Ovary (tissue), 7 donors: ENCODE measurements at regions not wholly inside any gene's neighbourhood (a gene's known extent, or its start where the extent isn't known, plus 50 kb on each side); places are given as distances from the start of the nearest gene placed in this dataset.

ENCODE experiments used
- DNase-seq, 5 donors: peaks; one replicate each; pipeline ENCODE4 v3.0.0-alpha.2; 2019 to 2020
- H3K27ac ChIP-seq, 2 donors: fragments of 200-600 bp; one replicate each; pipeline versions ENCODE4 v1.5.1 to v1.8.0; 2019 to 2022
- H3K27me3 ChIP-seq: fragments of 200-600 bp; one replicate; pipeline ENCODE4 v1.8.0; 2022
- H3K36me3 ChIP-seq: fragments of 200-600 bp; sonication (generic); one replicate; pipeline ENCODE4 v1.5.1; 2019
- H3K4me1 ChIP-seq: one replicate; pipeline ENCODE4 v1.8.1; 2013; ENCODE audit warnings: mild to moderate bottlenecking, moderate library complexity; ENCODE audit not compliant: insufficient read depth
- H3K4me3 ChIP-seq: fragments of 200-600 bp; sonication (generic); one replicate; pipeline ENCODE4 v1.5.1; 2017
- H3K9me3 ChIP-seq, 2 donors: fragments of 200-600 bp in 1 of 2; sonication (generic) in 1 of 2; one replicate each; pipeline versions ENCODE4 v1.5.1 to v1.8.1; 2013 to 2019; ENCODE audit warnings: mild to moderate bottlenecking in 1 of 2, moderate library complexity in 1 of 2
- EP300 ChIP-seq: sonication (generic); formaldehyde crosslinking; IDR thresholded peaks from one replicate; pipeline ENCODE4 v1.6.1; 2017; ENCODE audit warnings: antibody characterized with exemption
- POLR2A ChIP-seq: fragments of 450-650 bp; IDR thresholded peaks from one replicate; pipeline ENCODE4 v1.6.1; 2017; ENCODE audit warnings: antibody characterized with exemption, mild to moderate bottlenecking, moderate library complexity
- WGBS, 3 donors: extraction: QIAGEN DNeasy Blood & Tissue Kit in 1 of 3; methylation state at CpG; one replicate each; pipeline versions ENCODE4 v1.1.5 to v1.1.7; 2013 to 2017; 5-methylcytosine and 5-hydroxymethylcytosine counted together
- intact Hi-C, 4 donors: fragments of 100-400 bp; cut with DNase I; formaldehyde crosslinking; loops; one replicate each; pipeline versions ENCODE4 v1.11.0 to v1.15.1; 2022 to 2023
- TF ChIP-seq, protein P1 (sequence below), 3 donors: fragments of 450-650 bp in 2 of 3; fragments of 200-600 bp in 1 of 3; IDR thresholded peaks; one replicate each; pipeline versions ENCODE4 v1.5.1 to v1.8.0; 2016 to 2022; ENCODE audit warnings: antibody characterized with exemption in 3 of 3, mild to moderate bottlenecking in 1 of 3
- donor health status: DM: no; HTN: no; CAD: no; lungs with moderate emphysema.
- donor health status: DM: no; HTN: no; CAD: no.
- donor health status: Bipolar disorder and iron deficiency.
- donor health status: DM: no; HTN: no; CAD: no.
- donor health status: DM: yes; HTN: yes; CAD: no.

DNA sequence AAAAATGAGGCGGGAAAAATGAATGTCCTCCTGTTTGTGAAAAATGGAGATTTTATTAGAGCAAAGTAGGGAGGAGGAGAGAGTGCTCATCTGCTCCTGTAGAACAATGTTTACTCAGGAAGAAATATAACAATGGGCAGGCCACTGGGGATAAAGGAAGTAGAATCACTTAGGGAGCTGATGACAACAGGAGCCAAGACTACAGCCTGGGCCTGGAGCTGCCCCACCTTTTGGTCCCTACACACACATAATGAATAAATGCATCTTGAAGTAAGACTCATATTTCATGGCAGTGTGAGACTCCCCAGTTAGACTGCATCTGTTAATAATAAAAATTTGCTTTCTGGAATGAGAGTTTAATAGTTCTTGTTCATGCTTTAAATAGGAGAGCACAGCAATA lies 1939.8 kb downstream of the EFNA5 start:
- Histone ChIP-seq H3K27me3 (no peaks in the 10 kb centered on the region), H3K9me3 (no peaks in the 10 kb centered on the region), H3K27ac (no peak overlapping the region), H3K4me3 (no peak overlapping the region), H3K36me3 (no peaks in the 10 kb centered on the region), H3K4me1 (no peaks in the 10 kb centered on the region)
- DNase-seq: no peak
- intact Hi-C loops: no loop called here
- 63 to 82% (median 72%) methylated on average over 1 of the region's 1 CpG for WGBS, 3 donors
- TF ChIP-seq, protein P1, sequence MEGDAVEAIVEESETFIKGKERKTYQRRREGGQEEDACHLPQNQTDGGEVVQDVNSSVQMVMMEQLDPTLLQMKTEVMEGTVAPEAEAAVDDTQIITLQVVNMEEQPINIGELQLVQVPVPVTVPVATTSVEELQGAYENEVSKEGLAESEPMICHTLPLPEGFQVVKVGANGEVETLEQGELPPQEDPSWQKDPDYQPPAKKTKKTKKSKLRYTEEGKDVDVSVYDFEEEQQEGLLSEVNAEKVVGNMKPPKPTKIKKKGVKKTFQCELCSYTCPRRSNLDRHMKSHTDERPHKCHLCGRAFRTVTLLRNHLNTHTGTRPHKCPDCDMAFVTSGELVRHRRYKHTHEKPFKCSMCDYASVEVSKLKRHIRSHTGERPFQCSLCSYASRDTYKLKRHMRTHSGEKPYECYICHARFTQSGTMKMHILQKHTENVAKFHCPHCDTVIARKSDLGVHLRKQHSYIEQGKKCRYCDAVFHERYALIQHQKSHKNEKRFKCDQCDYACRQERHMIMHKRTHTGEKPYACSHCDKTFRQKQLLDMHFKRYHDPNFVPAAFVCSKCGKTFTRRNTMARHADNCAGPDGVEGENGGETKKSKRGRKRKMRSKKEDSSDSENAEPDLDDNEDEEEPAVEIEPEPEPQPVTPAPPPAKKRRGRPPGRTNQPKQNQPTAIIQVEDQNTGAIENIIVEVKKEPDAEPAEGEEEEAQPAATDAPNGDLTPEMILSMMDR (IDR thresholded peaks at IDR 0.05): no peak
- no peak for TF ChIP-seq POLR2A
- no peak for TF ChIP-seq EP300

DNA sequence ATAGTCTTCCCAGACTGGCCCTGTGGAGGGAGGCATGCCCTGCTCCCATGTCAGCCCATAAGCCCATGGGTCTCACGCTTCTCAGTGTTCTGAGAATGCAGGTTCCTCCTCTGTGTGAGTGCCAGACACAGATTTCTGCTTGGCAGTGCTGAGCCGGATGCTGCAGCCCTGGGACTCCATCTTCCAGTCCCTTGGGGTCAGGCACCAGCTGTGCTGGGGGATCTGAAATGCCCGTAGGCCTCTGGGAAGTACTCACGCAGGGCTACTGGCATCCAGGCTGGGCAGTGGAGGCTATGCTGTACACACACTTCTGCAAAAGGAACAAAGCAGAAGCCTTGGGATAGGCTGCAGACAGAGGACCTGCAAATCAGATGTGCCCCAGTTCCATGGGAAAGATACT lies 1944.6 kb downstream of the EFNA5 start:
- intact Hi-C loops: no loop called here
- Histone ChIP-seq H3K27ac (no peak overlapping the region), H3K27me3 (no peaks in the 10 kb centered on the region), H3K9me3 (no peaks in the 10 kb centered on the region), H3K36me3 (no peaks in the 10 kb centered on the region), H3K4me1 (no peaks in the 10 kb centered on the region), H3K4me3 (no peak overlapping the region)
- 84 to 97% (median 90%) methylated on average over 3 to 4 of the region's 4 CpGs for WGBS, 3 donors
- DNase-seq: no peak
- TF ChIP-seq POLR2A: no peak

DNA sequence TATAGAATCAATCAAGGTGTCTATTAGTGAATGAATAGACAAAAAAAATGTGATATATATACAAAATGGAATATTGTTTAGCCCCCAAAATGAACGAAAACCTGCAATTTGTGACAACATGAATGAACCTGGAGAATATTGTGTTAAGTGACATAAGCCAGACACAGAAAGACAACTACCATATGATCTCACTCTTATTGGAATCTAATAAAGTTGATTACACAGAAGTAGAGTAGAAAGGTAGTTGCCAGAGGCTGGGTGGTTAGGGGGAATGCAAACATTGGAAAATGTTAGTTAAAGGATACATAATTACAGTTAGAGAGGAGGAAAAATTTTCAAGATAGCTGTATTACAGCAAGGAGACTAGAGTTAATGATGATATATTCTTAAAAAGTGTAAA lies 1962.3 kb downstream of the EFNA5 start:
- no peak overlapping the region for H3K4me3 ChIP-seq
- intact Hi-C loops: no loop called here
- WGBS, 3 donors: 88 to 90% (median 90%) methylated on average over 1 of the region's 1 CpG

DNA sequence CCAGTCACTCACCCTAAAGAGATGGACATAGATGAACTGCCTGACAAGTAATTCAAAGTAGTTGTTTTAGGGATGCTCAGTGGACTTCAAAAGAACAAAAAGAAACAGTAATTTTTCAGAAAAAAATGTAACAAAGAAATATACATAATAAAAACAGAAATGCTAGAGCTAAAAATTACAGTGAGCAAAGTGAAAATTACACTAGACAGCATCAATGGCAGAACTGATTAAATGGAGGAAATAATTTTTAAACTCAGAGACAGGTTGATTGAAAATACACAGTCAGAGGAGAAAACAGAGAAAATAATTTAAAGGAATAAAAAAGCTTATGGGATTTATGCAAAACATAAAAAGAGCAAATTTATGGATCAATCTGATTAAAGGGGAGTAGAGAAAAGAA lies 1968.4 kb downstream of the EFNA5 start:
- no peaks in the 10 kb centered on the region for H3K9me3 ChIP-seq
- no peaks in the 10 kb centered on the region for H3K27me3 ChIP-seq
- no peak for TF ChIP-seq EP300
- TF ChIP-seq POLR2A: no peak
- TF ChIP-seq, protein P1 (IDR thresholded peaks at IDR 0.05): no peak
- H3K27ac ChIP-seq: no peak overlapping the region
- no peak for DNase-seq
- intact Hi-C loops: no loop called here
- H3K4me3 ChIP-seq: no peak overlapping the region
- no peaks in the 10 kb centered on the region for H3K4me1 ChIP-seq
- no peaks in the 10 kb centered on the region for H3K36me3 ChIP-seq

More for the DNA sequence above, 1962.3 kb downstream of the EFNA5 start:
- H3K9me3 ChIP-seq: no peaks in the 10 kb centered on the region
- no peak for TF ChIP-seq EP300
- TF ChIP-seq, protein P1 (IDR thresholded peaks at IDR 0.05): no peak
- TF ChIP-seq POLR2A: no peak
- no peak overlapping the region for H3K27ac ChIP-seq
- no peaks in the 10 kb centered on the region for H3K27me3 ChIP-seq
- DNase-seq: no peak
- H3K4me1 ChIP-seq: no peaks in the 10 kb centered on the region
- H3K36me3 ChIP-seq: no peaks in the 10 kb centered on the region

DNA sequence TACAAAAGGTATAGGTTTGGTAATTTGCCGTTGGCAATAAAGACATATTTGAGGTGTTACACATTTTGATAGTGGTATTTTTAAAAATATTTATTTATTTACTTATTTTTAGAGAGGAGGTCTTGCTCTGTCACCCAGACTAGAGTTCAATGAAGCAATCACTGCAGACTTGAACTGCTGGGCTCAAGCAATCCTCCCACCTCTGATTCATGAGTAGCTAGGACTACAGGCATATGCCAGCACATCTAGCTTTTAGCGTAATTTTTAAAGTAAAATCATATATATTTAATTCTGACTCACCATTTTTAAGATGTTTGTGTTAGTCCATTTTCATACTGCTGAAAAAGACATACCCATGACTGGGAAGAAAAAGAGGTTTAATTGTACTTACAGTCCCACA lies 1974.3 kb downstream of the EFNA5 start:
- no peak overlapping the region for H3K27ac ChIP-seq
- no peak overlapping the region for H3K4me3 ChIP-seq
- no peaks in the 10 kb centered on the region for H3K4me1 ChIP-seq
- no peak for DNase-seq
- H3K9me3 ChIP-seq: no peaks in the 10 kb centered on the region
- WGBS, 3 donors: 96 to 98% (median 98%) methylated on average over 2 of the region's 2 CpGs
- intact Hi-C loops: no loop called here
- TF ChIP-seq, protein P1 (IDR thresholded peaks at IDR 0.05): no peak
- TF ChIP-seq EP300: no peak
- TF ChIP-seq POLR2A: no peak
- no peaks in the 10 kb centered on the region for H3K27me3 ChIP-seq
- no peaks in the 10 kb centered on the region for H3K36me3 ChIP-seq
